GM19035 (cell line): ENCODE measurements at regions not wholly inside any gene's neighbourhood (a gene's known extent, or its start where the extent isn't known, plus 50 kb on each side); places are given as distances from the start of the nearest gene placed in this dataset.

Experiments
- ATAC-seq: cut with Tn5 transposase; IDR thresholded peaks from one replicate; pipeline ENCODE4 v1.9.1; 2021; ENCODE audit not compliant: unreplicated experiment

DNA sequence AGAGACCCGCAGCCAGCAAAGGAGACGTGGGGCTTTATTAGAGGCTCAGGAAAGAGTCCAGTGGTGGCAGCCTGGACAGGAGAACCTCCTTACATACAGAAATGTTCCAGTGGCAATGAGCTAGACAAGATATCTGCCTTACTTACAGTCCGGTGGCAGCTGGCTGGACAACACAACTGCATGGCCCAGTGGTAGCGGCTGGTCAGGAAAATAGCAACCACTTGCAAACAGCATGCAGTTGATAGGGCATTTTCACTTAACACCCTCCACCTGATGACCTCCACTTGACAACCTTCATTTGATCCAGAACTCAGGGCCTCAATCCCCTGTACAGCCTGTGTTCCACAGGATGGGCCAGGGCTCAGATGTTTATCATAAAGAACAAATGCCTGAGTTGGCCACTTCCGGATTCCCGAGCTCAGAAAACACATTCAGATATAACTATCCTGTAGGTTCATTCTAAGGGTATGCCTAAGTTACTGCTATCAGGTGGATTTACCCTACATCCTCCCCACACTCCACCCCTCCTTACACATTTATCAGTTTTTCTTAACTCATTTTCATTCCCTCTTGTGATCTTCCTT is 63.3 kb upstream of the ITPRID2 start:
- ATAC-seq, result no peak

DNA sequence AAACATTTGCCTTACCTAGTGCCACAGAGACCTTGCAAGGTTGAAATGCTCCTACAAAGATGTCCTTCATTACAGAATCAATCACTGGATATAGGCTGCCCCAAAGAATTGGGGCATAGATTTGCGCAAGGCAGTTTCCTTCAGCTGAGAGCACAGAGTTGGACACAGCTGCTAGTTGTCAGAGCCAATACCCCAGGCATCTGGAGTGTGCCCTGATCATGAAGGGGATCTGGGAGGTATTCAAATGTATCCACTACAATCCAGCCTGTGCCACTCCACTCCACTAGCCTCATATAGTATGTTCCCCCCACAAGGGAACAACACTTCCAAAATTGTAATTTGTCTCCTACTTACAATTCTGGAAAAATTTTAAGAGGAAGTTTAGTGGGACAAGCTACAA is 62.3 kb upstream of the ITPRID2 start:
- no peak for ATAC-seq

DNA sequence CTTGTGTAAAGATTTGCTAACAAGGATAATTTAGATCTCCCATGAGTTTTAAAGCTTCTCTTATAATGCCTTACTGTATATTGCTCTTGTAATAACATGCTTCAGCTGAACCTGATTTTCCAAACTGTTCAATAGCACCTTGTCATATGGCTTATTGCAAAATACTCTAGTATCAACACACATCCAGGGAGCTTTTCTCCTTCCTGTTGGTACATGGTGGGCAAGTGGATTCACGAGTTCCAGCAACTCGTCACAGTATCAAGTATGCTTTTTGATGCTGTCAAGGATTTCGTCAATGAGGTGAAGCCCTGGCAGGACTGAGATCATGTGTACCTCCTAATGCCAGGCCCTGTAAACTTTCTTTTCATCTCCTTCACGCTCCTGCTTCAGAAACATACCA is 59.5 kb upstream of the ITPRID2 start:
- ATAC-seq, result no peak

DNA sequence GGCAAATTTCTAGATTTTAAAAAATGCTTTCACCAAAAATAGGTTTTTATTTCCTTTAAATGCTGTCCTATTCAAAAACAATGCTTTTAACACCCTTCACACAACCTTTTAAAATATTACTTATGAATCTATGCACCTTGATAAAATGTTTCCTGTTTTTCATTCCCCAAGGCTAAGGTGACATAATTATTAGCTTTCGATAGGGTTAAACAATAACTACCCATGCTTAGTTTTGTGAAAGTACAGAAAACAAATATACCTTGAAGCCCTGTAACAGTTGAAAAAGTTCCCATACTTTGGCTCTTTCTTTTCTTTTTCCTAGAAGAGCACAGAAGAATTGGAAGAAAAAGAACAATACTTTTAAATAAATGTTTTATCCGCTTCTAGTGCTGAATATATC is 54.9 kb upstream of the ITPRID2 start:
- ATAC-seq, result no peak

DNA sequence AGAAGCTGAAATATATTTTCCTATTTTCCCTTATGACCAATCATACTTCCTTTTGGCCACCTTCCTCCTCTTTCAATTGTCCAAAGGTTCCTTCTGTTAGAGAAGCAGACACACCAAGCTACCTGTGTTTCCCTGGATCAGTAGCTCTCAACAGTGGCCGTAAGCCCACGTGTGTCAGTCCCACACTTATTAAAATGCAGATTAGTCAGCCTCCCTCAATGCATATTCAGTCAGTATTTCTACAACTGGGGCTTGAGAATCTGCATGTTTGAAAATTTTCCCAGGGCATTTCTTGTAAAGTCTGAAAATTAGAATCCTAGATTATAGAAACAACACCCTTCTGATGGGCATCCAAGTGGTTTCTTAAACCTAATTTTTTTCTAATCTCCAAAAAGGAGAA is 54.0 kb upstream of the ITPRID2 start:
- ATAC-seq, result no peak

DNA sequence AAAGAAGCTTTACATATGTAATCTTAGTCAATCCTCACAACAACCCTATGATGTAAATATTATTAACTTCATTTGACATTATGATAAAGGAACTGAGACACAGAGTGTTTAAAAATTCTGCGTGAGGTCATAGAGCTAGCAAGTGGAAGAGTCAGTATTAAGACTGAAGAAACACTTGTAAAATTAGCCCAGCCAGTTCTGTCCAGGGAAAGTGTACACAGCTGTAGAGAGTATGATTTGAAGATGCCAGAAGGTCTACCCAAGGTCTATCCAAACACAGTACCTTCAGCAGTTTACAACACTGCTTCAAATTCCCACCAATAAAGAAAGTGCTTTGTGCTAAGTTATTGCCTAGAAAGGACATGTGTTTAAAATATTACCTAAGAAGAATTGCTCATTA is 51.7 kb upstream of the ITPRID2 start:
- ATAC-seq, result no peak

DNA sequence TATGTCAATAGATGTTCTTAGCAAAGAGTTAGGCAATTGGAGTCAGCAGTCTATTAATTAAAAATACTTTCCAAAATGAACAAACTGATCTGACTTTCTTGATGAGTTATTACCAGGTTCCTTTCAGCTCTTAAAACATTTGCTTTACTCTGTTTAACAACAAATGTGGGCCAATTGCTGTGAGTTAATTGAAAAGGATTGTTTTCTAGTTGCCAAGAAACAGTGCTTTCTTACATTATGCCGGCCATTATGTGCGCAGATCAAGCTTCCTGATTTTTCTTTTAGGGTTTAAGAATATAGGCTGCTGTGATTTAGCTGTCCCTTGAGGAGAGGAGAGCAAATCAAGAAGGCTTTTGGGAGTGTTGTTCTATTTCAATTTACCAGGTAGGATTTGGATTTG is 50.5 kb upstream of the ITPRID2 start:
- no peak for ATAC-seq
